AG09309 (cell line): ENCODE measurements at regions not wholly inside any gene's neighbourhood (a gene's known extent, or its start where the extent isn't known, plus 50 kb on each side); places are given as distances from the start of the nearest gene placed in this dataset.
A peak's percentile ranks its signal among the peaks of the same experiment; 100 is the strongest.

Experiments used
- DNase-seq: peaks from one replicate; pipeline ENCODE4 v3.0.0-alpha.2; 2010; ENCODE audit warnings: low read depth
- H3K4me3 ChIP-seq: 2 replicates; pipeline ENCODE4 v1.5.1; 2011; ENCODE audit warnings: mild to moderate bottlenecking, low read depth, low read length, moderate library complexity; ENCODE audit not compliant: control insufficient read depth
- TF ChIP-seq, protein P1 (sequence below): IDR thresholded peaks from 2 replicates; pipeline ENCODE4 v1.5.1; 2011; ENCODE audit warnings: mild to moderate bottlenecking, low read depth, low read length, inconsistent platforms; ENCODE audit not compliant: insufficient read depth, control insufficient read depth; ENCODE audit errors: missing control alignments

DNA sequence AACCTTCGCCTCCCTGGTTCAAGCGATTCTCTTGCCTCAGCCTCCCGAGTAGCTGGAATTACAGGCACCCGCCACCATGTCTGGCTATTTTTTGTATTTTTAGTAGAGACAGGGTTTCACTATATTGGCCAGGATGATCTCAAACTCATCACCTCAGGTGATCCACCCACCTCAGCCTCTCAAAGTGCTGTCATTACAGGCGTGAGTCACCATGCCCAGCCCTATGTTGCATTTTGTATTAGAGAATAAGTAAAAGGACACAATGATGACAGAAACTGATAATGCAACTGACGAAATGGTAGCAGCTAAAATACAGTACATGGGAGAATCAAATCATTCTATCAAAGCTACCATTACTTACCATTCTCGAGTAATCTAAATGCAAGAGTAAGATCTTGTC lies 276.7 kb downstream of the DSEL start:
- no peak overlapping the region for H3K4me3 ChIP-seq
- TF ChIP-seq, protein P1, sequence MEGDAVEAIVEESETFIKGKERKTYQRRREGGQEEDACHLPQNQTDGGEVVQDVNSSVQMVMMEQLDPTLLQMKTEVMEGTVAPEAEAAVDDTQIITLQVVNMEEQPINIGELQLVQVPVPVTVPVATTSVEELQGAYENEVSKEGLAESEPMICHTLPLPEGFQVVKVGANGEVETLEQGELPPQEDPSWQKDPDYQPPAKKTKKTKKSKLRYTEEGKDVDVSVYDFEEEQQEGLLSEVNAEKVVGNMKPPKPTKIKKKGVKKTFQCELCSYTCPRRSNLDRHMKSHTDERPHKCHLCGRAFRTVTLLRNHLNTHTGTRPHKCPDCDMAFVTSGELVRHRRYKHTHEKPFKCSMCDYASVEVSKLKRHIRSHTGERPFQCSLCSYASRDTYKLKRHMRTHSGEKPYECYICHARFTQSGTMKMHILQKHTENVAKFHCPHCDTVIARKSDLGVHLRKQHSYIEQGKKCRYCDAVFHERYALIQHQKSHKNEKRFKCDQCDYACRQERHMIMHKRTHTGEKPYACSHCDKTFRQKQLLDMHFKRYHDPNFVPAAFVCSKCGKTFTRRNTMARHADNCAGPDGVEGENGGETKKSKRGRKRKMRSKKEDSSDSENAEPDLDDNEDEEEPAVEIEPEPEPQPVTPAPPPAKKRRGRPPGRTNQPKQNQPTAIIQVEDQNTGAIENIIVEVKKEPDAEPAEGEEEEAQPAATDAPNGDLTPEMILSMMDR = no peak
- DNase-seq = no peak

DNA sequence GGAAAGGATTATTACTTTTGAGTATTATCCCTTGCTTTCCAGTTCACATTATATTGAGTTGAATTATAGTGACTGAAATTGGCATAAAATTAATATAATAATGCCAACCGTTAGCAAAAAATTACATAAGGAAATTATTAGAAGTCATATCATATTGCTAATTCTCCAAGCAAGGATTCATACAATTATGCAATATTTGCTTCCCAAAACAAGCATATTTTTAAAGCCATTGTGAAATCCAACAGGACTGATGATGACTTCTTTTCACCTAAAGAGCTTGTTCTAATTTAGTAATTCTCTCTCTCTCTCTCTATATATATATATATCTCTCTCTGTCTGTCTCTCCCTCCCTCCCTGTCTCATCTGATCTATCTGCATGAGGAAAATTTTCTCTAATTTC lies 283.5 kb downstream of the DSEL start:
- DNase-seq = no peak
- H3K4me3 ChIP-seq = no peak overlapping the region
- TF ChIP-seq, protein P1 = no peak

DNA sequence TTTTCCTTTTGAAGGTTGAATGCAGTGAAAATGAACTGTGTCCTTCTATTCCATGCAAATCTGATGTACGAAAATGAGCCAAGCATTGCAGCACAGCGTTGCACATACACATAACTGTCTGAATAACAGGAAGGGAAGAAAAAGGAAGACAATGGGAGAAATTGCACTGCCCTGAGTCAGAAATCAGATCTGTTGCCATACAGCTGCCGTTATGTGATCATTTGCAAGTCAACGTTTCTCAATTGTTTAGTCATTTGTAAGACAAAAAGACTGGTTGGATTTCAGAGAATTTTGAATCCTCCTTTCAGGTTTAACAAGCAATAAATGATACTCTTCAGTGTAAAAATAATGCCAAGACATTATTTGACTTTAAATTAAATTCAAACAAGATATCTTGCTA lies 284.1 kb downstream of the DSEL start:
- TF ChIP-seq, protein P1 = no peak
- DNase-seq = peak; percentile 53
- no peak overlapping the region for H3K4me3 ChIP-seq

DNA sequence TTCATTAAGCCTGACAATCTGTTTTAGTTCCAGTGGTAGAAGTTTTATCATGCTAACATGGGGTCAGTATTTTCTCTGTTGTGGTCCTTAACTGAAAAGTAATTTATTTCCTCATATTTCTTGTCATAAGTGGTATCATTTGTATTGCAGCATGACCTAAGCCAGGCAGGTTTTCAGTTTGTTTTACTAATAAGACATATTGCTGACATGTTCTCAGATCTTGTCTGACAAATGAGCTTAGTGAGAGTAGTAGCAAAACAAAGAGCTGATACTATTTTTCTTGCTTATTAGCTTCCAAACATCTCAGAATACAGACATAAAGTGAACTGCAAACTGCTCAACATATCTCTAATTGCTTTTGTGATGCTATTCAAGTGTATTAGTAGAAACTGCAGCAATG lies 293.6 kb downstream of the DSEL start:
- H3K4me3 ChIP-seq = no peak overlapping the region
- DNase-seq = no peak
- TF ChIP-seq, protein P1 = no peak

DNA sequence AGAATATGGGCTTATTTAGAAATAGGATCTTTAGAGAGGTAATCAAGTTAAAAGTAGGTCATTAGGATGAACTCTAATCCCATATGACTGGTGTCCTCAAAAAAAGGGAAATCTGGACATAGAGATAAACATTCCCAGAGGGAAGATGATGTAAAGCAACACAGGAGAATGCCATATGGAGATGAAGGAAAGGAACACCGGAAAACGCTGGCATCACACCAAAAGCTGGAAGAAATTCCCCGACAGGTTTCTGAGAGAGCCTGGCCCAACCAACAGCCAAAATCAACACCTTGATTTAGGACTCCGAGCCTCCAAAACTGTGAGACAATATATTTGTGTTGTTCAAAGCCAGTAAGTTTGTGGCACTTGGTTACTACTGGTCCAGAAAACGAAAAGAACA lies 296.7 kb downstream of the DSEL start:
- no peak for DNase-seq
- no peak overlapping the region for H3K4me3 ChIP-seq

DNA sequence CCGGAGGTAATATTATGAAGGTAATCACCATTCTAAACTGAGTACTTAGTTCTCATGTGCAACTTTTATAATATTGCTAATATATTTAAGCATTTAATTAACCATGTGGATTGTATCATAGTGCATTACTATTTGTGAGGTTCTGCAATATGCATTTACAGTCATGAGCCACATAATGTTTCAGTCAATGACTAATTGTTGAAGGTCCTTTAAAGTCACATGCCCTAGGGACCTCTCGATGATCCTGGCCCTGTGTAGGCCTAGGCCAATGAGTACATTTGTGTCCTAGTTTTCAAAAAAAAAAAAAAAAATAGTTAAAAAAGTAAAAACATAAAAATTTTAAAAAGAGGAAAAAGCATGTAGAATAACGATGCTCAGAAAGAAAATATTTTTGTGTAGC lies 298.0 kb downstream of the DSEL start:
- no peak for DNase-seq
- H3K4me3 ChIP-seq = no peak overlapping the region
- TF ChIP-seq, protein P1 = no peak

More for the DNA sequence above, 296.7 kb downstream of the DSEL start:
- TF ChIP-seq, protein P1 = no peak
